ENCODE measurements at regions not wholly inside any gene's neighbourhood (a gene's known extent, or its start where the extent isn't known, plus 50 kb on each side); places are given as distances from the start of the nearest gene placed in this dataset.

- no peak for TF ChIP-seq CTCF (IDR thresholded peaks at IDR 0.05)
- no peak for DNase-seq (ENCODE audit: low spot score)
- no peak overlapping the region for H3K27ac ChIP-seq
- no peak overlapping the region for H3K4me3 ChIP-seq
Measured at GRCh38 chr1:215003686-215004085, 78.9 kb upstream of the KCNK2 start.

GRCh38 chr1:215004121-215004827 is 78.3 kb upstream of the KCNK2 start:
- no peak overlapping the region for H3K27ac ChIP-seq
- no peak for TF ChIP-seq CTCF (IDR thresholded peaks at IDR 0.05)
- no peak for DNase-seq (ENCODE audit: low spot score)
- H3K4me3 ChIP-seq = no peak overlapping the region

- no peak overlapping the region for H3K4me3 ChIP-seq
- no peak for DNase-seq (ENCODE audit: low spot score)
- H3K27ac ChIP-seq = no peak overlapping the region
- TF ChIP-seq CTCF (IDR thresholded peaks at IDR 0.05) = no peak
Measured at GRCh38 chr1:215005078-215005477, 77.5 kb upstream of the KCNK2 start.

- DNase-seq (ENCODE audit: low spot score) = no peak
- H3K27ac ChIP-seq = no peak overlapping the region
Measured at GRCh38 chr1:215005656-215006345, 76.7 kb upstream of the KCNK2 start.

GRCh38 chr1:215007880-215008279 is 74.7 kb upstream of the KCNK2 start:
- no peak for DNase-seq (ENCODE audit: low spot score)
- Histone ChIP-seq H3K4me3 (no peak overlapping the region), H3K27ac (no peak overlapping the region)
- TF ChIP-seq CTCF (IDR thresholded peaks at IDR 0.05) = no peak

More at GRCh38 chr1:215005656-215006345, 76.7 kb upstream of the KCNK2 start:
- no peak overlapping the region for H3K4me3 ChIP-seq
- no peak for TF ChIP-seq CTCF (IDR thresholded peaks at IDR 0.05)

GRCh38 chr1:215018555-215018954 is 64.0 kb upstream of the KCNK2 start:
- no peak for DNase-seq (ENCODE audit: low spot score)
- TF ChIP-seq CTCF (IDR thresholded peaks at IDR 0.05) = no peak
- no peak overlapping the region for H3K4me3 ChIP-seq
- H3K27ac ChIP-seq = no peak overlapping the region

GRCh38 chr1:215022204-215022603 is 60.3 kb upstream of the KCNK2 start:
- no peak overlapping the region for H3K4me3 ChIP-seq
- no peak for DNase-seq (ENCODE audit: low spot score)
- no peak for TF ChIP-seq CTCF (IDR thresholded peaks at IDR 0.05)
- H3K27ac ChIP-seq = peak overlapping the region in 1 of 2 donors; percentile 16
